H1 (cell line): ENCODE measurements at regions not wholly inside any gene's neighbourhood (a gene's known extent, or its start where the extent isn't known, plus 50 kb on each side); places are given as distances from the start of the nearest gene placed in this dataset.
A peak's percentile ranks its signal among the peaks of the same experiment; 100 is the strongest.

Experiments used
- CTCF ChIA-PET: fragments of 300-600 bp; sonication (Branson Sonifier 250); formaldehyde crosslinking; loops from one replicate; lab custom pipeline; 2021; ENCODE audit not compliant: partially characterized antibody; lab: Charles Lee
- POLR2A ChIA-PET: fragments of 300-600 bp; sonication (Branson Sonifier 250); formaldehyde crosslinking; loops from one replicate; lab custom pipeline; 2021; ENCODE audit warnings: inconsistent platforms; ENCODE audit not compliant: partially characterized antibody; lab: Charles Lee
- DNase-seq, 2 experiments: peaks; one replicate each; pipeline versions ENCODE4 v3.0.0 to v3.0.0-alpha.2; 2010 to 2022; ENCODE audit warnings: low spot score in 2 of 2, low read depth in 1 of 2, mixed read lengths in 1 of 2
- FAIRE-seq: peaks from 2 replicates; lab custom pipeline; 2011; peaks lifted over from hg19 to GRCh38; lab: Jason Lieb, UNC
- H2AFZ ChIP-seq: 2 replicates; pipeline ENCODE4 v1.8.1; 2012; ENCODE audit warnings: low read length, inconsistent platforms
- H2AK5ac ChIP-seq: 2 replicates; pipeline ENCODE4 v1.6.1; 2013; ENCODE audit warnings: low read depth, low read length
- H2BK120ac ChIP-seq: replicated peaks from 2 replicates; pipeline ENCODE3; 2013; ENCODE audit warnings: low read depth, low read length, inconsistent platforms
- H2BK12ac ChIP-seq: 2 replicates; pipeline ENCODE4 v1.6.1; 2013; ENCODE audit warnings: low read depth, low read length
- H2BK15ac ChIP-seq: 2 replicates; pipeline ENCODE4 v1.6.1; 2013; ENCODE audit warnings: low read length
- H2BK20ac ChIP-seq: 2 replicates; pipeline ENCODE4 v1.6.1; 2013; ENCODE audit warnings: low read length
- H2BK5ac ChIP-seq: 2 replicates; pipeline ENCODE4 v1.6.1; 2013; ENCODE audit warnings: low read depth, low read length
- H3K14ac ChIP-seq: 2 replicates; pipeline ENCODE4 v1.6.1; 2013; ENCODE audit warnings: inconsistent platforms; ENCODE audit not compliant: insufficient read length
- H3K18ac ChIP-seq: 2 replicates; pipeline ENCODE4 v1.6.1; 2013; ENCODE audit warnings: low read length; ENCODE audit errors: extremely low read depth
- H3K23ac ChIP-seq: 2 replicates; pipeline ENCODE4 v1.6.1; 2013; ENCODE audit warnings: inconsistent platforms; ENCODE audit not compliant: insufficient read length
- H3K23me2 ChIP-seq: 2 replicates; pipeline ENCODE4 v1.6.1; 2013; ENCODE audit warnings: low read depth, low read length
- H3K27ac ChIP-seq: 2 replicates; pipeline ENCODE4 v1.6.1; 2011; ENCODE audit warnings: low read depth, low read length, inconsistent platforms
- H3K27me3 ChIP-seq, 4 experiments: replicated peaks in 1 of 4; 1 replicate in 1 of 4; 2 replicates in 3 of 4; pipeline versions ENCODE4 v1.6.1 to v1.8.1; 2011 to 2013; ENCODE audit warnings: low read length in 3 of 4, mild to moderate bottlenecking in 3 of 4, inconsistent platforms in 2 of 4, mixed read lengths in 2 of 4, moderate library complexity in 1 of 4; ENCODE audit not compliant: control insufficient read depth in 3 of 4, insufficient read depth in 3 of 4; ENCODE audit errors: extremely low read depth in 1 of 4
- H3K36me3 ChIP-seq, 4 experiments: 2 replicates each; pipeline versions ENCODE4 v1.6.1 to v1.8.1; 2011 to 2013; ENCODE audit warnings: mild to moderate bottlenecking in 4 of 4, low read length in 3 of 4, moderate library complexity in 2 of 4, control low read depth in 1 of 4, inconsistent platforms in 1 of 4; ENCODE audit not compliant: insufficient read depth in 4 of 4, control insufficient read depth in 2 of 4
- H3K4ac ChIP-seq: replicated peaks from 2 replicates; pipeline ENCODE3; 2013; ENCODE audit warnings: low read length, low read depth, mixed read lengths, inconsistent platforms; ENCODE audit not compliant: insufficient read length
- H3K4me1 ChIP-seq, 4 experiments: replicated peaks in 1 of 4; 1 replicate in 1 of 4; 2 replicates in 3 of 4; pipeline versions ENCODE4 v1.6.1 to v1.8.1; 2011 to 2013; ENCODE audit warnings: low read length in 3 of 4, inconsistent platforms in 2 of 4, mixed read lengths in 1 of 4; ENCODE audit not compliant: insufficient read depth in 4 of 4, control insufficient read depth in 3 of 4
- H3K4me2 ChIP-seq, 2 experiments: 2 replicates each; pipeline versions ENCODE4 v1.6.1 to v1.8.1; 2011 to 2013; ENCODE audit warnings: low read depth in 2 of 2, low read length in 2 of 2, control low read depth in 1 of 2, inconsistent platforms in 1 of 2, mild to moderate bottlenecking in 1 of 2; ENCODE audit not compliant: insufficient read depth in 1 of 2
- H3K4me3 ChIP-seq, 4 experiments: fragments of 200-600, 300-600 bp in 1 of 4; sonication (generic), shearing (Covaris generic), sonication (Bioruptor Twin) in 1 of 4; 2 replicates each; pipeline versions ENCODE4 v1.5.1 to v1.8.1; 2011 to 2016; ENCODE audit warnings: low read length in 4 of 4, low read depth in 3 of 4, control low read depth in 2 of 4, inconsistent platforms in 2 of 4, mild to moderate bottlenecking in 2 of 4, mixed read lengths in 1 of 4, moderate library complexity in 1 of 4; ENCODE audit not compliant: insufficient read depth in 2 of 4; ENCODE audit errors: extremely low read depth in 1 of 4
- H3K56ac ChIP-seq: replicated peaks from 2 replicates; pipeline ENCODE3; 2013; ENCODE audit warnings: low read depth, mild to moderate bottlenecking, mixed read lengths, low read length, inconsistent platforms; ENCODE audit not compliant: insufficient read length
- H3K79me1 ChIP-seq: 2 replicates; pipeline ENCODE4 v1.6.1; 2013; ENCODE audit warnings: low read depth, low read length, control low read depth
- H3K79me2 ChIP-seq, 2 experiments: 2 replicates each; pipeline versions ENCODE4 v1.6.1 to v1.8.1; 2012 to 2013; ENCODE audit warnings: low read length in 2 of 2, mild to moderate bottlenecking in 2 of 2, inconsistent platforms in 1 of 2; ENCODE audit not compliant: insufficient read depth in 2 of 2, control insufficient read depth in 1 of 2
- H3K9ac ChIP-seq, 4 experiments: replicated peaks in 1 of 4; 1 replicate in 1 of 4; 2 replicates in 3 of 4; pipeline versions ENCODE4 v1.6.1 to v1.8.1; 2011 to 2013; ENCODE audit warnings: low read depth in 3 of 4, low read length in 3 of 4, control low read depth in 2 of 4, mild to moderate bottlenecking in 2 of 4, moderate library complexity in 2 of 4, inconsistent platforms in 1 of 4; ENCODE audit errors: extremely low read depth in 1 of 4
- H3K9me3 ChIP-seq, 2 experiments: 2 replicates each; pipeline versions ENCODE4 v1.6.1 to v1.8.1; 2012 to 2013; ENCODE audit warnings: mild to moderate bottlenecking in 2 of 2, moderate library complexity in 2 of 2, control low read depth in 1 of 2, inconsistent platforms in 1 of 2, low read depth in 1 of 2, low read length in 1 of 2, mixed read lengths in 1 of 2; ENCODE audit not compliant: insufficient read depth in 2 of 2
- H4K20me1 ChIP-seq, 2 experiments: replicated peaks in 1 of 2; 2 replicates each; pipeline versions ENCODE3 to v1.8.1; 2011 to 2013; ENCODE audit warnings: inconsistent platforms in 2 of 2, low read length in 2 of 2, mild to moderate bottlenecking in 1 of 2; ENCODE audit not compliant: insufficient read depth in 2 of 2, control insufficient read depth in 1 of 2
- H4K5ac ChIP-seq: 2 replicates; pipeline ENCODE4 v1.6.1; 2013; ENCODE audit warnings: low read length, low read depth, mixed read lengths, inconsistent platforms; ENCODE audit not compliant: insufficient read length
- H4K8ac ChIP-seq: 2 replicates; pipeline ENCODE4 v1.8.0; 2013; ENCODE audit warnings: mild to moderate bottlenecking, moderate library complexity, low read length, inconsistent platforms; ENCODE audit not compliant: insufficient read depth; ENCODE audit errors: extremely low read depth
- H4K91ac ChIP-seq: replicated peaks from 2 replicates; pipeline ENCODE3; 2013; ENCODE audit warnings: low read length, mixed read lengths, inconsistent platforms; ENCODE audit not compliant: insufficient read length
- BACH1 ChIP-seq: IDR thresholded peaks from 2 replicates; pipeline ENCODE4 v1.6.1; 2012; ENCODE audit warnings: low read length, improper control_type of control experiment
- BCL11A ChIP-seq, 2 experiments: IDR thresholded peaks; one replicate each; pipeline ENCODE4 v1.6.1; 2011; ENCODE audit warnings: low read depth in 2 of 2, low read length in 2 of 2, mild to moderate bottlenecking in 2 of 2
- BRCA1 ChIP-seq: IDR thresholded peaks from 2 replicates; pipeline ENCODE4 v1.6.1; 2012; ENCODE audit warnings: low read depth, low read length, improper control_type of control experiment
- CHD2 ChIP-seq: IDR thresholded peaks from 2 replicates; pipeline ENCODE4 v1.6.1; 2012; ENCODE audit warnings: low read length, improper control_type of control experiment
- EZH2 ChIP-seq: fragments of 200-600 bp; sonication (generic); IDR thresholded peaks from 2 replicates; pipeline ENCODE4 v1.7.1; 2012; ENCODE audit warnings: low read depth, mild to moderate bottlenecking, moderate library complexity, low read length, inconsistent platforms; ENCODE audit not compliant: severe bottlenecking
- GABPA ChIP-seq: IDR thresholded peaks from 2 replicates; pipeline ENCODE4 v1.6.1; 2011; ENCODE audit warnings: mild to moderate bottlenecking, low read length, moderate library complexity, borderline replicate concordance; ENCODE audit not compliant: insufficient read depth
- JUN ChIP-seq: IDR thresholded peaks from 2 replicates; pipeline ENCODE4 v1.6.1; 2011; ENCODE audit warnings: low read depth, mild to moderate bottlenecking, improper control_type of control experiment, low read length
- KDM5A ChIP-seq: fragments of 200-600 bp; IDR thresholded peaks from 2 replicates; pipeline ENCODE4 v1.7.1; 2012; ENCODE audit warnings: mild to moderate bottlenecking, low read length, inconsistent platforms, mixed read lengths
- PHF8 ChIP-seq: fragments of 200-600 bp; sonication (generic); conservative IDR thresholded peaks from 2 replicates; pipeline ENCODE4 v1.7.1; 2012; ENCODE audit warnings: low read depth, mild to moderate bottlenecking, inconsistent platforms, low read length, moderate library complexity
- RAD21 ChIP-seq, 2 experiments: IDR thresholded peaks in 1 of 2; conservative IDR thresholded peaks in 1 of 2; 2 replicates each; pipeline ENCODE4 v1.6.1; 2011; ENCODE audit warnings: low read depth in 2 of 2, low read length in 2 of 2, improper control_type of control experiment in 1 of 2, inconsistent platforms in 1 of 2, mild to moderate bottlenecking in 1 of 2, moderate library complexity in 1 of 2
- RBBP5 ChIP-seq: IDR thresholded peaks from 2 replicates; pipeline ENCODE4 v1.7.1; 2012; ENCODE audit warnings: low read depth, mild to moderate bottlenecking, inconsistent platforms, low read length, moderate library complexity, borderline replicate concordance
- SAP30 ChIP-seq: fragments of 300-600 bp; sonication (generic); IDR thresholded peaks from 2 replicates; pipeline ENCODE4 v1.7.1; 2012; ENCODE audit warnings: low read length, moderate library complexity, mild to moderate bottlenecking, inconsistent platforms; ENCODE audit not compliant: insufficient read depth, insufficient replicate concordance
- SP2 ChIP-seq: IDR thresholded peaks from 2 replicates; pipeline ENCODE4 v1.6.1; 2012; ENCODE audit warnings: mild to moderate bottlenecking, low read length, inconsistent platforms
- TAF1 ChIP-seq: IDR thresholded peaks from 2 replicates; pipeline ENCODE4 v1.6.1; 2011; ENCODE audit warnings: mild to moderate bottlenecking, low read depth, low read length
- TBP ChIP-seq: IDR thresholded peaks from 2 replicates; pipeline ENCODE4 v1.6.1; 2011; ENCODE audit warnings: low read depth, low read length, improper control_type of control experiment

DNA sequence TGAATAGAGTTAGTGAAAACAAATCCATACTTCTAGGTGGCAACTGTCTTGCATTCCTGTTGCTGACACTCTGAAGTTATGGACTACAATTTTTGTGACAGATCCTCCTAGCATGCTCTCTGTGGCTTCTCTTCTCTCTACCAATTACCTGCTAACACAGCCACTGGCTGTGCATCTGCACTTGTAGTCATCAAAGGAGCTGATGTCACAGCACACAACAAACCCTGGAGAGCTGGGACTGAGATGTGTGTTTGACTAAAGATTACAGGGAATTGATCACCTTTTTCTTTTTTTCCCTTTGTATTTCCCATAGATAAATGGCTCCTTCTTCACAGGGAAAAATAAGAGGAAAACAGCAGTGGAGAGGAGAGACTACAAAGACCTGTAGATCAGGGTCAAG, 278.4 kb upstream of the CCDC54 start:
- Histone ChIP-seq H2AFZ (peak overlapping the region; percentile 15; the same call in 1 of the 2 replicates), H3K36me3 (no peaks in the 10 kb centered on the region), H3K4me2 (no peak overlapping the region), H3K27ac (no peak overlapping the region), H4K5ac (no peak overlapping the region), H3K4me3 (no peak overlapping the region), H3K9me3 (peaks cover 3 to 7% of the 10 kb centered on the region in 2 experiments; a peak in 1 of 4 replicates), H3K27me3 (no peaks in the 10 kb centered on the region), H3K18ac (no peak overlapping the region), H4K91ac (no peak overlapping the region), H4K20me1 (no peaks in the 10 kb centered on the region), H2BK120ac (no peak overlapping the region), H3K79me1 (no peaks in the 10 kb centered on the region), H2BK12ac (no peak overlapping the region), H3K4ac (no peak overlapping the region), H2BK5ac (no peak overlapping the region), H3K4me1 (no peaks in the 10 kb centered on the region), H4K8ac (no peak overlapping the region), H2BK20ac (no peak overlapping the region), H2AK5ac (no peak overlapping the region), H3K23me2 (no peaks in the 10 kb centered on the region), H3K79me2 (no peaks in the 10 kb centered on the region), H3K23ac (no peak overlapping the region), H3K56ac (no peak overlapping the region), H3K14ac (no peak overlapping the region), H2BK15ac (no peak overlapping the region), H3K9ac (no peak overlapping the region)
- TF ChIP-seq TBP (no peak), BCL11A (IDR thresholded peaks at IDR 0.05; ENCODE audit: low read depth in 2 of 2, low read length in 2 of 2) (no peak), RBBP5 (no peak), CHD2 (no peak), TAF1 (no peak), GABPA (no peak), SP2 (no peak), EZH2 (no peak), SAP30 (no peak), JUN (no peak), KDM5A (no peak), BRCA1 (no peak), RAD21 (IDR thresholded peaks at IDR 0.05 in 1 of 2, conservative IDR thresholded peaks at IDR 0.05 in 1 of 2; ENCODE audit: low read depth in 2 of 2, low read length in 2 of 2) (no peak), BACH1 (no peak), PHF8 (no peak)
- ChIA-PET POLR2A (no interaction called here), CTCF (interaction anchor here (0.6 to 3.3 kb wide), 4 partner anchors 17 to 385 kb away, joined by 3 to 18 read pairs (median 4); no protein-coding TSS in a partner anchor)
- DNase-seq (no peak), FAIRE-seq (no peak)
